ENCODE measurements at regions not wholly inside any gene's neighbourhood (a gene's known extent, or its start where the extent isn't known, plus 50 kb on each side); places are given as distances from the start of the nearest gene placed in this dataset.

GRCh38 chr7:132687016-132687415 lies 110.7 kb upstream of the PLXNA4 start:
- no peak for TF ChIP-seq EZH2 (IDR thresholded peaks at IDR 0.05; ENCODE audit: borderline replicate concordance, low read length)
- no peak for TF ChIP-seq CTCF (IDR thresholded peaks at IDR 0.05; ENCODE audit: low read length)

Data from OCI-LY1 (cell line).